ENCODE measurements at regions not wholly inside any gene's neighbourhood (a gene's known extent, or its start where the extent isn't known, plus 50 kb on each side); places are given as distances from the start of the nearest gene placed in this dataset.
A peak's percentile ranks its signal among the peaks of the same experiment; 100 is the strongest.

DNA sequence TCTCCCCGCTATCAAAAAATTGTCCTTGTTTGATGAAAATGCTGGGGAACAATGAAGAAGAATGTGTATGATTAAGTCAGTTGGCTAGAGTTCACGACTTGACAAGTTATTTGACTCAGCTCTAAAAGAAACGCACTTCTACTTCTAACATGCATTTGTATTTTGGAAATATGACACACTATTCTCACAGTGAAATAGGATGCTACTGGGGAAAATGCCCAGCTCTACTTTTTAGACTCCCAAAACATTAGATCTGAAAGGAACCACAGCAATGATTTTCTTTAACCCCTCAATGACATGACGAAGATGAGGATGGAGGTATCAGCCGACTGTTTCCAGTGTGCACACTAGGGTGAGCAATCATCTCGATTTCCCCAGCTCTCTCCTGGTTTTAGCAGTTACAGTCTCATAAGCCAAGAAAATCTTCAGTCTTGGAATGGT, 83.6 kb upstream of the PCSK1 start (continued):
- TF ChIP-seq, protein P1, sequence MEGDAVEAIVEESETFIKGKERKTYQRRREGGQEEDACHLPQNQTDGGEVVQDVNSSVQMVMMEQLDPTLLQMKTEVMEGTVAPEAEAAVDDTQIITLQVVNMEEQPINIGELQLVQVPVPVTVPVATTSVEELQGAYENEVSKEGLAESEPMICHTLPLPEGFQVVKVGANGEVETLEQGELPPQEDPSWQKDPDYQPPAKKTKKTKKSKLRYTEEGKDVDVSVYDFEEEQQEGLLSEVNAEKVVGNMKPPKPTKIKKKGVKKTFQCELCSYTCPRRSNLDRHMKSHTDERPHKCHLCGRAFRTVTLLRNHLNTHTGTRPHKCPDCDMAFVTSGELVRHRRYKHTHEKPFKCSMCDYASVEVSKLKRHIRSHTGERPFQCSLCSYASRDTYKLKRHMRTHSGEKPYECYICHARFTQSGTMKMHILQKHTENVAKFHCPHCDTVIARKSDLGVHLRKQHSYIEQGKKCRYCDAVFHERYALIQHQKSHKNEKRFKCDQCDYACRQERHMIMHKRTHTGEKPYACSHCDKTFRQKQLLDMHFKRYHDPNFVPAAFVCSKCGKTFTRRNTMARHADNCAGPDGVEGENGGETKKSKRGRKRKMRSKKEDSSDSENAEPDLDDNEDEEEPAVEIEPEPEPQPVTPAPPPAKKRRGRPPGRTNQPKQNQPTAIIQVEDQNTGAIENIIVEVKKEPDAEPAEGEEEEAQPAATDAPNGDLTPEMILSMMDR (IDR thresholded peaks at IDR 0.05): no peak
- TF ChIP-seq, protein P2, sequence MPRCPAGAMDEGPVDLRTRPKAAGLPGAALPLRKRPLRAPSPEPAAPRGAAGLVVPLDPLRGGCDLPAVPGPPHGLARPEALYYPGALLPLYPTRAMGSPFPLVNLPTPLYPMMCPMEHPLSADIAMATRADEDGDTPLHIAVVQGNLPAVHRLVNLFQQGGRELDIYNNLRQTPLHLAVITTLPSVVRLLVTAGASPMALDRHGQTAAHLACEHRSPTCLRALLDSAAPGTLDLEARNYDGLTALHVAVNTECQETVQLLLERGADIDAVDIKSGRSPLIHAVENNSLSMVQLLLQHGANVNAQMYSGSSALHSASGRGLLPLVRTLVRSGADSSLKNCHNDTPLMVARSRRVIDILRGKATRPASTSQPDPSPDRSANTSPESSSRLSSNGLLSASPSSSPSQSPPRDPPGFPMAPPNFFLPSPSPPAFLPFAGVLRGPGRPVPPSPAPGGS (IDR thresholded peaks at IDR 0.05): no peak

DNA sequence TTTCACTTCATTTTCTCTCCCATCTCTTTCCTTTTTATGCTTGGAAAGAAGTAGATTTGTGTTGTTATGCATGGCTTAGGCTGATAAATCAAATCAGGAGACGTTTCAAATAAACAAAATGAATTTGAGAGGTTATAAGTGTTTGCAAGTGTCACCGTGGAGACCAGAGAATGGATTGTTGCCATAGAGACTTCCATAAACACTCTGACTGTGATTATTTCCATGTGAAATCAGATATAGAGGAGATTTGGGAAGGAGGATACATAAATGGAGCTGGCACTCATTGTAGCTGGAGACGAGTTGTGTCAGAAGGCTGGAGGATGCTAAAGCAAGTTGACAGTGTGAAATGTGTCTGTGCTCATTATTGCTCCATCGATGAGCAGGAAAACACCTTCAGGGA, 84.2 kb upstream of the PCSK1 start:
- Histone ChIP-seq H3K4me1 (peaks cover 21% of the 10 kb centered on the region; the same call in 1 of the 3 replicates), H3K4me3 (no peak overlapping the region), H3K4me2 (0 out of 3 replicates have a peak overlapping the region, but pooled peaks have one; percentile 17), H3K9me3 (no peaks in the 10 kb centered on the region), H3K27ac (peak overlapping the region; percentile 19 to 63; a peak in 4 of 6 replicates)
- peak; percentile 56 to 63; a peak in 3 of 6 replicates for ATAC-seq
- DNase-seq (ENCODE audit: low read depth in 1 of 2, low spot score in 1 of 2): peak in 1 of 2 experiments; percentile 62
- TF ChIP-seq, protein P3, sequence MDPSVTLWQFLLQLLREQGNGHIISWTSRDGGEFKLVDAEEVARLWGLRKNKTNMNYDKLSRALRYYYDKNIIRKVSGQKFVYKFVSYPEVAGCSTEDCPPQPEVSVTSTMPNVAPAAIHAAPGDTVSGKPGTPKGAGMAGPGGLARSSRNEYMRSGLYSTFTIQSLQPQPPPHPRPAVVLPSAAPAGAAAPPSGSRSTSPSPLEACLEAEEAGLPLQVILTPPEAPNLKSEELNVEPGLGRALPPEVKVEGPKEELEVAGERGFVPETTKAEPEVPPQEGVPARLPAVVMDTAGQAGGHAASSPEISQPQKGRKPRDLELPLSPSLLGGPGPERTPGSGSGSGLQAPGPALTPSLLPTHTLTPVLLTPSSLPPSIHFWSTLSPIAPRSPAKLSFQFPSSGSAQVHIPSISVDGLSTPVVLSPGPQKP (IDR thresholded peaks at IDR 0.05; ENCODE audit: low read depth, low read length): no peak
- TF ChIP-seq CEBPB (IDR thresholded peaks at IDR 0.05) (no peak), HDAC2 (IDR thresholded peaks at IDR 0.05) (no peak), RAD21 (conservative IDR thresholded peaks at IDR 0.05 in 1 of 2, IDR thresholded peaks at IDR 0.05 in 1 of 2) (no peak), NR3C1 (IDR thresholded peaks at IDR 0.05) (no peak), FOSL2 (IDR thresholded peaks at IDR 0.05) (no peak), FOSL2 (CRISPR knock-in tag; IDR thresholded peaks at IDR 0.05) (no peak)
- FAIRE-seq: no peak
- POLR2A ChIA-PET: no interaction called here
- CTCF ChIA-PET: interaction anchor here (1.2 to 1.7 kb wide), 5 partner anchors 12 to 97 kb away, joined by 3 to 5 read pairs (median 4); no protein-coding TSS in a partner anchor
- 39% methylated on average over 4 of the region's 4 CpGs for WGBS (ENCODE audit: missing lambda C conversion rate)

DNA sequence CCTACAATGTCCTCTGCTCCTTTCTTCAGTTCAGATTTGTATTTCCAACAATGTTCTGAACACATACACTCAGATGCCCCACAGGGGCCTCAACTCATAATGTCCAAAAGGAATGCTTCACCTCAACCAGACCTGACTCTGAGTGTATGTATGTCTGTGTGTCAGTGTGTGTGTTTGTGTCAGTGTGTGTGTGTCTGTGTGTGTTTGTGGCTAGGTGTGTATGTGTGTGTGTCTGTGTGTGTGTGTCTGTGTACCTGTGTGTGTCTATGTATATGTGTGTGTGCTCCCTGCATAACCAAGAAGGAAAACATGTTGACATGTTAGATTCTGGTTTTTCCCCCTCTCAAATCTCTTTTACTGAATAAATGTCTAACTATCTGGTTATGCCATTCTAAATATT, 87.3 kb upstream of the PCSK1 start:
- FAIRE-seq: no peak
- peaks cover 11% of the 10 kb centered on the region; the same call in 1 of the 3 replicates for H3K4me1 ChIP-seq
- H3K9me3 ChIP-seq: no peaks in the 10 kb centered on the region
- H3K27ac ChIP-seq: peak overlapping the region in 1 of 2 experiments; percentile 49; a peak in 3 of 6 replicates
- H3K4me2 ChIP-seq: no peak overlapping the region
- ChIA-PET POLR2A (no interaction called here), CTCF (no interaction called here)
- H3K4me3 ChIP-seq: no peak overlapping the region
- ATAC-seq: peak in 1 of 2 experiments; percentile 15; a peak in 1 of 6 replicates
- no peak for DNase-seq (ENCODE audit: low read depth in 1 of 2, low spot score in 1 of 2)
- TF ChIP-seq, protein P2 (IDR thresholded peaks at IDR 0.05): no peak
- TF ChIP-seq HOXB5 (CRISPR knock-in tag; IDR thresholded peaks at IDR 0.05) (no peak), NPAS2 (CRISPR knock-in tag; IDR thresholded peaks at IDR 0.05; ENCODE audit: borderline replicate concordance) (no peak), KDM5A (IDR thresholded peaks at IDR 0.05) (no peak), CHD2 (IDR thresholded peaks at IDR 0.05; ENCODE audit: low read length, partially characterized antibody) (no peak), JUN (IDR thresholded peaks at IDR 0.05) (no peak), RCOR1 (IDR thresholded peaks at IDR 0.05; ENCODE audit: low read depth, low read length) (no peak), MAZ (IDR thresholded peaks at IDR 0.05; ENCODE audit: borderline replicate concordance, low read depth, low read length) (no peak), KDM1A (IDR thresholded peaks at IDR 0.05; ENCODE audit: low read depth) (no peak)
